H54 (cell line): ENCODE measurements at regions not wholly inside any gene's neighbourhood (a gene's known extent, or its start where the extent isn't known, plus 50 kb on each side); places are given as distances from the start of the nearest gene placed in this dataset.
A peak's percentile ranks its signal among the peaks of the same experiment; 100 is the strongest.

Experiments
- DNase-seq: peaks from one replicate; pipeline ENCODE4 v3.0.0; 2011; ENCODE audit warnings: low spot score, mixed read lengths; ENCODE audit not compliant: insufficient read length
- FAIRE-seq: peaks from 3 replicates; lab custom pipeline; 2011; peaks lifted over from hg19 to GRCh38; lab: Jason Lieb, UNC
- POLR2A ChIP-seq: IDR thresholded peaks from 2 replicates; pipeline ENCODE4 v1.6.1; 2011; ENCODE audit warnings: low read depth, mild to moderate bottlenecking, low read length

DNA sequence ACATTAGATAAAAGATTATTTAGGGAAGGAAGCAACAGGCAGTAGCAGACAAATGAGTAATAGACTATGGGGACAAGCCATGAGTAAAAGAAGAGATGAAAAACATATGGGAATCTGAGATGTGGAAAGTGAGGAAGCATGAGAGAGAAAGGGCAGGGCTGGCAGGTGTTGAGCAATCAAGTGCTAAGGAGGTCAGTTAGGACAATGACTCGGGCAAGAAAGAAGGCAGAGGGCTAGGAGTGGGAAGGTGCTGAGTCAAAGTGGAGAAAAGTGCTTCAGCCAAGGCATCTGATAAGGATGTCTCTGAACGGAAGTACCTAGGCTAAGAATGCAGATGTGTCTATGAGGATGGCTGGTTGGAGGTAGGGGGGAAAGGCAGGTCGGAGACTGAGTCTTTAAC is 291.9 kb upstream of the HTR2A start:
- no peak for TF ChIP-seq POLR2A
- FAIRE-seq = no peak
- no peak for DNase-seq

DNA sequence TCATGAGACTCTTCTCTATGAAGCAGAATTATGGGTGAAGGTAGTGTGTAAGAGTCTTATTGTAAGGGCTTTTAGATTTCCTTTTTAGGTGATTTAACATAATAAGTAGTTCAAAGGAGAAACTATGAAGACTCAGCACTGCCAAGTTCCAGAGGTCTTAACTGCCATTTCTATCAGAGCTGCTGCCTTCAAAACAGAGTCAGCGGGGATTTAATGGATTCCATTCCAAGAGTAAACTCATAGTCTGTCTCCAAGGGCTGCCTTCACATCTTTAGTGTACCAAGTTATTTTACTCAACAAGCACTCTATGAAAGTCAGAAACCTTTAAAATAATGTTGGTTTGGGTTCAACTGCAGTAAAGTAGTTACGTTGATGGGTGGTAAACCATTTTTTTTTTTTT is 289.6 kb upstream of the HTR2A start:
- FAIRE-seq = no peak
- no peak for DNase-seq
- no peak for TF ChIP-seq POLR2A

DNA sequence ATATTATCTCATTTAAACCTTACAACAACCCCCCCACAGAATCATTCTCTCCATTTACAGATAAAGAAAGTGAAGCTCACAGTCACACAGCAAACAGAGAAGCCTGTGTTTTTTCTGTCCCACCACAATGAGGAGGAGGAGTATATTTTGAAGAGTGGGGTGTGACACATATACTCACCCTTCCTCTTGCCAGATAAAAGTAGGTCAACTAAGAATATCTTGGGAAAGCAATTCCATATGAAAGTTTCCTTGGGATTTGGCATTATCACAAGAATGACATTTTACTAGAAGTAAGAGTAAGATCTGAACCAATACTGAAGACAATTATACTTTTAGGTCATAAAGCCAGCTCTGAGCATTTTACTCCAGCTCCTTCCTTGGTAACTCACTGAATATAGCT is 287.5 kb upstream of the HTR2A start:
- DNase-seq (no peak), FAIRE-seq (no peak)

DNA sequence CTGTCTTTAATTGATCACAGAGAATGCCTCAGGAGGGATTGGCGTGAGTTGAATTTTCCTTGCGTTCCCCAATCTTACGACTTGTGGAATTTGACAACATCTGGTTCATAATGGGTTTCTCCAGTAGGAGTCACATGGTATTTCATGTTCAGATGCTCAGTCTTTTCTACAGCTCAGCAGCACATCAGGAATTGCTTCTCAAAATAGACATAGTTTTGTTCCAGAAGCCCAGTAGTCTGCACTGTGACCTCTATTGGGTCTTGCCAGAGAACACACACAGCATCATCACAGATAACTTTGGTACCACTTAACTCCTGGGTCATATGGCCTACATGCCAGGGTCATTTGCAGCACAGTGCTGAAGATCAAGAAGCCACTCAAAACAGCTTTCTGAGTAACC is 282.5 kb upstream of the HTR2A start:
- FAIRE-seq (no peak), DNase-seq (no peak)
- TF ChIP-seq POLR2A = no peak

More for the DNA sequence above, 287.5 kb upstream of the HTR2A start:
- no peak for TF ChIP-seq POLR2A

DNA sequence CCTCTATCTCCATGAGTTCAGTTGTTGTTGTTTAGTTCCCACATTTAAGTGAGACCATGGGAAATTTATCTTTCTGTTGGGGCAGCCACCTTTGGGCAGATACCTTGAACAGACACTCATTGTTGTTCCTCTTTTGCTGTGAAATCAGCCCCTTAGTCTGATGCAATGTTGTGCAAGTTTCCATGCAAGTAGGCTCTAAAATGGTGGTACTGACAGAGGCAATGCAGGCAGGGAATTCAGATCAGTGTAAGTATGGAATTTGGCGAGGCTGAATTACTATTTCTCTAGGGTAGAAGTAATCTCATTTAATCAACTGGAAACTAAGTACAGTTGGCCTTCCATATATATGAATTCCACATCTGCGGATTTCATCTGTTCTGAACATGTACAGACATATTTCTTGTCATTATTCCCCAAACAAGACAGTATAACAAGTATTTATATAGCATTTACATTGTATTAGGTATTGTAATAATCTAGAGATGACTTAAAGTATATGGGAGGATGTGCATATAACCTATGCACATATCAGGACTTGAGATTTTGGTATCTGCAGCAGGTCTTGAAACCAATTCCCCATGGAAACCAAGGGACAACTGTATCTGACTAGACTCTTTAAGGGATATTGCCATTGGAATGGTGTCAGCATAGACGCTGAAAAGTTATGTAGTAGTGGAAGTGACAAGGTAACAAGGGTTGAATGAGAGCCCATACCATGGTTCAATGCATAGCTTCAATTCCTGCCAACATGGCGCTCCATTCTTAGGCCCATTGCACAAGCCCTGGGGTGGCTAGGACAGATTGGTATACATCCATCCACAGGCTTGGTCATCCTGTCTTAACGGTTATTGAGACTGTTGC is 281.5 kb upstream of the HTR2A start:
- no peak for FAIRE-seq
- no peak for TF ChIP-seq POLR2A
- no peak for DNase-seq

DNA sequence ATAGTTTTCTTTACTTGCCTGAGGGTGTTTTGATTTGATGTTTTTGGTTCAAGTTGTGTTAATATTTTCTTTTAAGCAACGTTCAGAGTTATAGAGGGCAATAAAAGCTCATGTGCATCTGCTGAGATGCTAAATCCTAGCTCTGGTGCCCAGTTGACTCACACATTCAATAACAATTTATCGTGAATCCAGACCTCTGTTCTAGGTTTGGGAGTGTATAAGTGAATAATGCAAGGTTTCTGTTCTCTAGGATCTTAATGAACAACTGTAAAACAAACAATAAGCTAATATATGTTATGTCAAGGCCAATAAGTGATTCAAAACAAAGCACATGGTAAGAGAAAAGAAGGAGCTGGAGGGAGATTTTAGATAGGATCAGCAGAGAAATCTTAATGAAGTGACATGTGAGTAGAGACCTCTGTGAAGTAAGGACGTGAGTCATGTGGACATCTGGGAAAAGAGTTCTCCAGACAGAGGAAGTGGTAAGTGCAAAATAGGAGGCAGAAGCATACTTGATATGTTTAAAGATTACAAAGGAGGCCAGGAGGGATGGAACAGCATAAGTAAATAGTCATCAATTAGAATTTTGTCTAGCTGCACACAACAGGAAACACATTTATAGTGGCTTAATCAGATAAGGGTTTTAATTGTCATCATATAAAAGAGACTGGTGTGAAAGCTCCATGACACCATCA is 278.5 kb upstream of the HTR2A start:
- TF ChIP-seq POLR2A = no peak
- DNase-seq (no peak), FAIRE-seq (peak; percentile 23)

DNA sequence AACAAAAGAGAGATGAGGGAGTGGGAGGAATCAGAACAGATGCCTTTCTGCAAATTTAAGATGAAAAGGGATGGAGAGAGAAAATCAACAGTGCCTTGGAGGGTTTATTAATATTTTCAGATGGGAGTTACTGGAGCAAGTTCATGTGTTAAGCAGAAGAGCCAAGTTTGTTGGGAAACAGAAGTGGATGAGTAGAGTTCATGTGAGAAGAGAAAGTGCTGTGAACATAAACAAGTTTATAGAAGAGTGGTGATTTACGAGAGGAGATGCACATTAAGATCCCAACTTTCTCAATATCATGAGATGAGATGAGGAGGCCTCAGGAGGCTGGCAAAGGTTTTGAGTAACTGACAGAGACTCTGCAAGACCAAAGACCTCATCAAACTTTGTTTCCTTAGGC is 274.1 kb upstream of the HTR2A start:
- no peak for TF ChIP-seq POLR2A
- FAIRE-seq = no peak
- DNase-seq = no peak

DNA sequence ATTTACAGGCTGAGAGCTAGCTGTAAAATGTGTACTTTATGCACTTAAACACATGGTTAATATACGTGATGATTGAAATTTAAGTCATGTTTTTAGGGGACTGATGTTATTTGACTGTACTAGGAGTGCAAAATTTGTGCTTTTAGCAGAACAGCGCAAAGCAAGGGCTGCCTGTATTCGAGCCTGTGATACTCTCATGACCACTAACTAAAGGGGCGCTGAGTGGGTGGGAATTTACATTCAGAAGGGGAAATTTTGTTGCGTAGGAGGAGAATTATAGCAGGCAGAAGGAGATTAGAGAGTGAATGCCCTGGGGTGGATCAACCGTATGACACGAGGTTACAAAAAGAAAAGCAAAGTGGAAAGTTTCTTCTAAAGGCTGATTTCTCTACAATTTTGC is 271.8 kb upstream of the HTR2A start:
- no peak for DNase-seq
- no peak for TF ChIP-seq POLR2A
- no peak for FAIRE-seq

DNA sequence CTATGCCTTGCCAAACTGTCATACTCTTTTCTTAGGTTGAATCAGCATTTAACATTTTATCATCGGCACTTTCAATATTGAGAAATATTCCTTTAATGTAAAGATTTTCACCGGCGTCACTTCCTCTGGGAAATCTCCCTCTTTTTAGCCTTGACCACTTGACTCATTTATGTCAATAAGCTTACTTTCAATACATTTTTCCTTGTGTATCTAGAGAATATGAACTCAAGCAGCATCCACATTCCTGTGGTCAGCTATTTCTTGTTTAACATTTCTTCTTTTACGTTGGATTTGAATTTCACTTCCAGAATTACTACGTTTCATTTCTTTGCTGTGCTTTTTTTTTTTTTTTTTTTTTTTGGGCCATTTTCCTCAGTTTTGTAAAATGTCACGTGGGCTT is 271.2 kb upstream of the HTR2A start:
- TF ChIP-seq POLR2A = no peak
- FAIRE-seq (no peak), DNase-seq (no peak)

DNA sequence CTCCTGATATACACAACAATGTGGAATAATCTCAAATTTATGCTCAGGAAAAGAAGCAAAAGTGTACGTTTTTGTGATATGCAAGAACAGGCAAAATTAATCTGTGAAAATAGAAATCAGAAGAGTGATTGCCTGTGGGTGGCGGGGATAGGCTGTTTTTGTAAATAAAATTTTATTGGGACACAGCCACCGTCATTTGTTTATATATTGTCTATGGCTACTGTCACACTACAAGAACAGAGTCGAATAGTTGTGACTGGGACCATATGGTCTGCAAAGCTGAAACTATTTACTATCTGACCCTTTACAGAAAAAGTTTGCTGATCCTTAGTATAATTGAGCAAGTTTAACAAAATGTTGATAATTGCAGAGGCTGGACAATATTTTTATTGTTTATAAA is 269.5 kb upstream of the HTR2A start:
- no peak for TF ChIP-seq POLR2A
- DNase-seq = no peak
- FAIRE-seq = no peak

DNA sequence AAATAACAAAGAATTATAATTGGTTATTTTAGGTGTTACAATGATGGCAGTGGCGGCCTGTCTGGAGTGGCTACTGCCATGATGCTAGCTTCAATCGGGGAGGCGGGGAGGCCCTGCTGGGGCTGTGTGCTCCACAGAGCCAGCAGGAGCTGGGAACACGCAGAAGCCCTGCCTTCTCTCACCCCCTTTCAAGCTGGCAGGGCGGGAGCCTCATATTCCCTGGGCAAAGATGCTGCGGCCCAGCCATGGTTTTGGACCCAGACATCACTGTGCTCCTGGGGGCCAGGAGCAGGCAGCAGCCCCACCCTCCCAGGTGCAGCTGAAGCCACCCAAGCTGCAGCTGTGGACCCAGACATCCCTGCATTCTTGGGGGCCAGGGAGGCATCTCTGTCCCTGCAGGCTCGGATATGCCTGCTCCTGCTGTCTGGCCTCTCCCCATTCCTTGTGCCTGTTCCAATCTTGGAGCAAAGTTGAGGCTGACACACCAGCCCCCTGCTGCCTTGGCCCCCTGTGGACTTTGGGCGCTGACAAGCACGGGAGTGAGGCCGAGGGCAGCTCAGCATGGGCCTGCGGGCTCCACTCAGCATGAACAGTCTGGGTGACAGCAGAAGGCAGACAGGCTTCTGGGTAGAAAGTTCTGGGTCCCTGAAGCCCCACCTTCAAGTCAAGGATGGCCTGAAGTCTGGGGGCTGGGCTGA is 263.1 kb upstream of the HTR2A start:
- no peak for TF ChIP-seq POLR2A
- DNase-seq (no peak), FAIRE-seq (no peak)

DNA sequence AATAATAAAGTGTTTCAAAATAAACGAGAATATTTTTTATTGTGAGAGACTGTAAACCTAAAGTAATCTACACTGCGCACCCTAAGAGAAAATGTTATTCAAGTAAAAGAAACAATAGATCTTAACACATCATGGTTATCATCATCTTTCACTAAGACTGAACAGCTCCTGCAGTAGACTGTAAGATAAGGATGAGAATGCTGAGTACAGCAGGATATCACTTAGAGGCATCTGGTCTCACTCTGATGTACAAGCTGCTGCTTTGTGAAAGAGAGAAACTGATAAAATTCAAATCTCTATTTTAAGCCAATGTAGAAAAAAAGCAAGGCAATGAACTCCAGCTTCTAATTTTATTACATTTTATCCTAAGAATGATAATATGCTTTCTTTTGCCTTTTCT is 261.7 kb upstream of the HTR2A start:
- TF ChIP-seq POLR2A = no peak
- DNase-seq (no peak), FAIRE-seq (no peak)

DNA sequence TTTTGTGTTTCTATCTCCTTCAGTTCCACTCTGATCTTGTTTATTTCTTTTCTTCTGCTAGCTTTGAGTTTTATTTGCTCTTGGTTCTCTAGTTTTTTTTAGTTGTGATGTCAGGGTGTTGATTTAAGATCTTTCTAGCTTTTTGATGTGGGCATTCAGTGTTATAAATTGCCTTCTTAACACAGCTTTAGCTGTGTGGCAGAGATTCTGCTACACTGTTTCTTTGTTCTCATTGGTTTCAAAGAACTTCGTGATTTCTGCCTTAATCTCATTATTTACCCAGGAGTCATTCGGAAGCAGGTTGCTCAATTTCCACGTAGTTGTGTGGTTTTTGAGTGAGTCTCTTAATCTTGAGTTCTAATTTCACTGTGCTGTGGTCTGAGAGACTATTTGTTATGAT is 251.7 kb upstream of the HTR2A start:
- FAIRE-seq (no peak), DNase-seq (no peak)
- no peak for TF ChIP-seq POLR2A

DNA sequence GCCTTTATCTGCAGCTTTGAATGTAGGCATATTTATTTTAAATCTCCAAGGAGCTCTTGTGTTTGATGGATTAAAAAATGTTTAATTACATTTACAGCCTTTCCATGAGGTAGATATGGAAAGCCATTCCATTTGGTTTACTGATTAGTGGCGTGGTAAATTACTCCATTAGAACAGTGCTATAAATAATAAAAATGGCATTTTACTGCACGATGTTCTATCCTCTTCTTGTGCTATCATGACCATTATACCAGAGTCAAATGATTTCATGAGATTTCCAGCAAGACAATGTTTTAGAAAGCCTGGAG is 250.9 kb upstream of the HTR2A start:
- FAIRE-seq (no peak), DNase-seq (no peak)
- TF ChIP-seq POLR2A = no peak
